RPMI8226 (cell line): ENCODE measurements at regions not wholly inside any gene's neighbourhood (a gene's known extent, or its start where the extent isn't known, plus 50 kb on each side); places are given as distances from the start of the nearest gene placed in this dataset.
"Not testable (repeated sequence)": the region's sequence is repeated elsewhere in the genome, so short reads cannot be mapped to it uniquely, and the experiment has no call there.

Source experiments
- DNase-seq: peaks from one replicate; pipeline ENCODE4 v3.0.0-alpha.2; 2015

- not testable (repeated sequence) for DNase-seq
Observed at GRCh38 chr17:18546514-18547398, 70.2 kb downstream of the LGALS9C start.

- not testable (repeated sequence) for DNase-seq
Observed at GRCh38 chr17:18557086-18557485, 80.5 kb downstream of the LGALS9C start.

DNA sequence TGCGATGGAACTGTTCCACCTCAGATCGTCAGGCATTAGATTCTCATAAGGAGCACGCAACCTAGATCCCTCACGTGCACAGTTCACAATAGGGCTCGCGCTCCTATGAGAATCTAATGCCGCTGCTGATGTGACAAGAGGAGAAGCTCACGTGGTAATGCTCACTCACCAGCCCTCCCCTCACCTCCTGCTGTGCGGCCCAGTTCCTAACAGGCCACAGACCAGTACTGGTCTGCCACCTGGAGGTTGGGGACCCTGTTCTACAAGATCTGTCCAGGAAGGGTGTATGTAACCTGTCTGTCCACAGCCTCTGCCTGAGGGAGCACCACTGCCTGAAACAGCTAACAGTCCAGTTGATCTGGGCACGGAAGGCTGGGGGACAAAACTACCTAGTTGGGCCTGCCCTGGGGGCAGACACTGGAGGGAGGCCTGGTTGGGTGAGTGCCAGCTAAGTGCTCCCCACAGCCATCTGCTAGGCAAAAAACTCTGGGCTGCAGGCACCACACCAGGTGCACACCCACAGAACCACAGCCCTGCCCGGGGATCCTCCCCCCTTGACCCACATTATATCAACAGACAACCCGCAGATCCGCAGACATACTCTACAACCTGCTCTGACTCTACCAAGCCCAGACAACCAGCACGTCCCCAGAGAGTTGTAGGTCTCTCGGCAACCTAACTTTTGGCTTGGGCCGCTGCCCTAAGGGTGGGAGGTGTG is 80.7 kb downstream of the TBC1D28 start:
- peak; percentile 52 for DNase-seq

- DNase-seq, result peak; percentile 51
Observed at GRCh38 chr17:18564099-18564448, 80.1 kb downstream of the TBC1D28 start.

DNA sequence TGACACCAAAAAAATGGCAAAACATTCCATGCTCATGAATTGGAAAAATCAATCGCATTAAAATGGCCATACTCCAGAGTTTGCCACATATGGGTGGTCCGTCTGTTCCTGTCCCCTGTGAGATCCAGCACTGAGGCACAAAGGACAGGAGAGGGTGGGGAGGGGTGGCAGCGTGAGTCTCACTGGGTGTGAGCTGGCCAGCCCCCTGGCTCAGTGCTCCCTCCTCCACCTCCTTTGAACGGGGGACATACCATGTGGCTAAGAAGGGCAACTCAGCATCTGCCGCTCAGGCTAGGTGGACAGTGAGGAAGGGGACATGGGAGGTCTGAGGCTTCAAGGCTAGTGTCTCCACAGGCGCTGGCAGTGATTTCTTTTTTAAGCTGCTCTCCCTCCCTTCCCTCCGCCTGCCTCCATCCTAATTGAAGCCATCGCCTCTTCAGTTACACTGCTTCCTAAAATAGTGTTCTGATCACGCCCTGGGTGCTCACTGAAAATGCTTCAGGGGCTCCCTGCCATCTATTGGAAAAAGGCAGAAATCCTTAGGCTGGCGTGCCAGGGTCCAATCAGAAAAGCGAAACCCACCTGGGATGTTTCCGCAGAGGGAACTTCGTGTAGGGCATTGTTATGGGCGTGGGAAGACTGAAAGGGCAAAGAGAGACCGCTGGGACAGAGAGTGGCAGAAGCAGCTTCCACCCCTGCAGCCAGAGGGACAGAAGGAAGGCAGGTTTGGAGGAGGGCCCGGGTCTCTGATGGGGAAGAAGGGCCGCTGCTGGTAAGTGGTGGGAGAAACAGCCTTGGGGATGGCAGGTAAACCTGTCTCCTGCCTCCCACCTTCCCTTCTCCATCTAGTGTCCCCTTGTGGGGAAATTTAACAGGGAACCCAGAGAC is 75.8 kb downstream of the TBC1D28 start:
- DNase-seq, result peak; percentile 0

DNA sequence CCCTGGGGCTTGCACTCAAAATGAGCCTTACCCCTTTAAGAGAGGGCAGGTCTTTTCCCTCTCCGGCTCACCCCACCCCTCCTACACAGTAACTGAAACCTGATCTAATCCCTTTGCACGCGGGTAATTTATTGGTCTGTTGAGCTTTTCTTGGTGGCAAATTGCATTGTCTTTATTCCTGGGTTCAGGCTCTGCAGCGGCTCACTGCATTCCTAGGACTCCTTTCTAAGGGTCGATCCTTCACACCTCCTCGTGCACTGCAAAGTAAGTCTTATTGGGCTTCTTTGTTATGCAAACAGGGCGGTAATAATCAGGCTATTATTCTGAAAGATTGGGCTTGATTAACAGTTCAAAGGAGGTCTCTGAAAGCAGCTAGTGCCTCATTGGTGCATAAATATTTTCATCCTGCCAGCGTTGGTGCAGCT is 74.7 kb downstream of the TBC1D28 start:
- peak; percentile 1 for DNase-seq

DNA sequence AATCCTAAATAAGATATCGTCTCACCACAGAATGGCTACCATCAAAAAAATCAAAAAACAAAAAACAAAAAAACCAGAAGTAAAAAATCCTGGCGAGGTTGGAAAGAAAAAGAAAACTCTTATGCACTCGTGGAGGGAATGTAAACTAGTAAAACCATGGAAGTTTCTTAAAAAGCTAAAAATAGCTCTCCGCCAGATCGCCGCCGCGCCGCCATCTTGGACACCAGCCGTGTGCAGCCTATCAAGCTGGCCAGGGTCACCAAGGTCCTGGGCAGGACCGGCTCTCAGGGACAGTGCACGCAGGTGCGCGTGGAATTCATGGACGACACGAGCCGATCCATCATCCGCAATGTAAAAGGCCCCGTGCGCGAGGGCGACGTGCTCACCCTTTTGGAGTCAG is 71.7 kb downstream of the TBC1D28 start:
- not testable (repeated sequence) for DNase-seq

GRCh38 chr17:18574137-18574536 is 70.1 kb downstream of the TBC1D28 start:
- DNase-seq, result not testable (repeated sequence)
